Effector CD4-positive, alpha-beta T cell (primary cell): ENCODE measurements at regions not wholly inside any gene's neighbourhood (a gene's known extent, or its start where the extent isn't known, plus 50 kb on each side); places are given as distances from the start of the nearest gene placed in this dataset.
"Not testable (repeated sequence)": the region's sequence is repeated elsewhere in the genome, so short reads cannot be mapped to it uniquely, and the experiment has no call there.

ENCODE experiments used
- DNase-seq: peaks from one replicate; pipeline ENCODE4 v3.0.0-alpha.2; 2020

DNA sequence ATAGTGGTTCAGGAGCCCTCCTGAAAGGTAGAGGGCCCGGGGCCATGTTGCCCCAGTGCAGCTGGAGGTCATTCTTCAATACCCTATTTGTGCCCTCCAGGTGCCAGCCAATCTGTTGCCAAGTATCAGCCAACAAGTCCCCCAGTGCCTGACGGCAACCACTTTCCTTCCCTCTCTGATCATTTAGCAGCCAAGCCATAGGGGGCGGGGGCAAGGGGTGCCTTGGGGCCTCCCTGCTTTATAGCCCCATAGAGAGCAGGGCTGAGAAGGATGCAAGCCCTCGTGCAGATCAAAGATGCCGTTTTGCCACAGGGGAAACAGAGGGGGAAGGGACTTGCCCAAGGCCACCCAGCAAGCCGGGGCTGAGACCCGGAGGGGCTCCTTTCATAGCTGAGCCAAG lies 149.0 kb upstream of the CHST15 start:
- no peak for DNase-seq

- DNase-seq: not testable (repeated sequence)
These were observed 148.1 kb upstream of the CHST15 start for GRCh38 chr10:124241510-124241909.

GRCh38 chr10:124240839-124241291 lies 147.5 kb upstream of the CHST15 start:
- DNase-seq: no peak

GRCh38 chr10:124239696-124240095 lies 146.3 kb upstream of the CHST15 start:
- no peak for DNase-seq

- no peak for DNase-seq
These were observed 145.7 kb upstream of the CHST15 start for GRCh38 chr10:124239134-124239533.

- DNase-seq: no peak
These were observed 145.0 kb upstream of the CHST15 start for GRCh38 chr10:124238367-124238766.

DNA sequence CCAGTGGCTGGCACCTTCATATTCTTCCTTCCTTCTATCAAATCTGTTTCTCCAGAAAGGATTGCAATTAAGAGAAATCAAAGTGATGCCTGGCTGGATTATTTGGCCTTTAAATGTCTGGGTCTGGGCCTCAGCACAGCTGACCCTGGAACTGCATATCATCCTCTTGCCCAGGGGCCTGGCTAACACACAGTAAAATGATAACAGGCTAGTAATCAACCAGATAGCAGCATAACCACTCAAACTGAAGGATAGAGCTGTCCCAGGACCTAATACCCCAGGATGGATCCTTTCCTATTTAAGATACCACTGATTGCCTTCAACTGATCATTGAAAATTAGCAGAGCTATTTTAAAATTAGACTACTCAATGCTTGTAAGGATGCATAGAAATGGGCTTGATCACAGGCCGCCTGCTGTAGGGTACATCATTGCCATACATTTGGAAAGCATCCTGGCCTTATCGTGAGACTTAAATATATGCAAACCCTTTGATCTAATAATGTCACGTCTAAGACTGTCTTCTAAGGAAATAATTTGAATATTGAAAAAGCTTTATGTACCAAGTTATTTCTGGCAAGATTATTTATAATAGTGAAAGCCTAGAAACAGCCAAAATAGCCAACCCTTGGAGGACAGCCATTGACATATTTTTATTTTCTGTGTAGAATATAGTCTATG lies 144.0 kb upstream of the CHST15 start:
- DNase-seq: no peak

DNA sequence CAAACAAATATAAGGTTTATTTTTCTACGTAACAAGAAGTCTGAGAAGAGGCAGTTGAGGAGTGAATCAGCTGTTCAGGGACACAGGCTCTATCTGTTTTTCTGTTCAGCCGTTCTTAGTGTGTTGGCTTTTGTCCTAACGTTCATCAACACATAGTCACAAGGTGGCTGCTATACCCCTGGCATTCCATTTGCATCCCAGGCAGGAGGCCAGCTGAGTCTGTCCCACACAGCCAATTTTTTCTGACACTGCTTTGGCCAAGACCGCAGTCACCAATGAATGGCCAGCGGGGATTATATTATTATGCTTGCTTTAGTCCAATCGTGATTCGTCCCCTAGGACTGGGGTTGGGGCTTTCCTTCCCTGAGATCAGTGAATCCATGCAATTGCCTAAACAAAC lies 143.4 kb upstream of the CHST15 start:
- no peak for DNase-seq

DNA sequence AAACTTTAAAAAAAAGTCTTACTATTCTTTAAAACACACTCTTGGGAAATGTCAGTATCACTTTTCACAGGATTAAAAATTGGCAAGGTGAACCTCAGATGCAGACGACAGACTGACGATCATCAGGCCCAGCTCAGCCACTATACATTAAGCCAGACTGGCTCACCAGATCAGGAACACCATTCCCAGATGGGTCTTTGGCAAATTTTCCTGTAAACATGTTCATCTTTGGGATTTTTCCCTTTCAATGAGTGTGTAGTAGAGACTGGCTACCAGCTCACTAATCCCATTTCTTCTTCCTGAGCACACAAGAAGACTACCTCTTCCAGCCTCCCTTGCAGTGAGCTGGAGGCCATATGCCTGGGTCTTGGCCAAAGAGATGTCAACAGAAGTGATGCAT lies 142.7 kb upstream of the CHST15 start:
- DNase-seq: no peak

- DNase-seq: no peak
These were observed 141.8 kb upstream of the CHST15 start for GRCh38 chr10:124235232-124235631.

DNA sequence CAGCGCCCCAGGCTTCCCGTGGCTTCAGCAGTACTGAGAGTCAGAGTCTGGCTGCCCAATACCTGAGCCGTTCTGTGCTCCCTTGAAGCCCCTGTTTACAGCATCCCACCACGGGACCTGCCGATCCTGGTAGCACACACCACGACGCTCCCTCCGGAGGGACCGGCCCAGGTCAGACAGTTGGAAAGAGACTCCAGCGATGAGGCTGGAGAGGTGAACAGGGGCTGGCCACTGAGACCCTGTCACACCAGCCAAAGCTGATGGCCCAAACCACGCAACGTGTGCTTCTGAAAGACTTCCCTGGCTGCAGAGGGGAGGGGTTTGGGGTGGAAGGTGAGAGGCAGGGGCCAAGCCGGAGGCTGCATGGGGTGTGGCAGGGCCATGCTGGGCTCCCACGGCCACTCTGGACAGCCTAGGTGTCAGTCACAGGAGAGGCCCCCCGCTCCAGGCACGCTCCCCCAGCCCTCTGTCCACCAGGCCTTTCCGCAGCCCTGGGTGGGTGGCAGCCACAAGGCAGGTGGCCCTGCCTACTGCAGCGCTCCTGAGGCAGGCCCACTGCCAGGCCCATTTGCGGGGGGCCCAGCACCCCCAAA lies 140.2 kb upstream of the CHST15 start:
- no peak for DNase-seq

GRCh38 chr10:124232686-124233545 lies 139.5 kb upstream of the CHST15 start:
- no peak for DNase-seq

DNA sequence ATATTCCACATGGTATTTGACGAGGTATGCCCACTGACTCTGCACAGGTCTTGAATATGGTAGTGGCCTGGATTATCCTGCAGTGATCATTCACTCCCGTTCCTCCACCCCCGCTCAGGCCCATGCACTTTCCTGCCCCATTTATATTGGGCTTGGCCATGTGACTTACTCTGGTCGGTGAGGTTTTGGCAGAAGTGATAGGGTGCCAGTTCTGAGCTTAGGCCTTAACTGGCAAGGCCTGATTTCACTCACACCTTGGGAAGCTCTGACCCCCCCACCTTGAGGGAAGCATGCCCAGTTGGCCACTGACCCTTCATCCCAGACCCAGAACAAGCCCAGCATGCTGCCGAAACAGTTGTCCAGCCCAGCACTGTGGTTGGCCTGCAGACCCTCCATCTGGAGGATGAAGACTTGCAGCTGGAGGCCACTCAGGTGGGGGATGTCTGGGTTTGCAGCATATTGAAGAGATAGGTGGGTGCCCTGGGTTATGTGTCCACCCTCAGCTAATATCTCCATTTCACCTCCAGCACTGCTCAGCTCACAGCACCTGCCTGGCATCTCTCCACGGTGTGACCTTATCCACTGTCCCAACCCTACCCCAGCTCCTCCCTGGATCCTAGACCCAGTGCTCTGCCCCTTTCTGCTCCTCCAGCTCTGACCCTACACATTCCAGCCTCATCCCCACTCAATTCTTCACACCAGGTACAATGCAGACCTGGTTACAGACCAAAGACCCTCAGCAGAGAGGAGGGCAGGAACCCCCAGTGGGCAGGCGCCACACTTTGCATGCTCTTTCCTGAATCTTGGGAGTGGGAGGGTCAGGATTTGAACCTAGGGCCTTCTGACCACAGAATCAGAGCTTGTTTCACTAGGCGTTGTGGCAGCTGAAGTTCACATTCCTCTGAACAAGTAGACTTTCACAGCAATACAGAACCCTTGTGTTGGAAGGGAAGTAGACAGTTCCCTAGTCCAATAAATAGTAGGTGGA lies 138.1 kb upstream of the CHST15 start:
- peak; percentile 42 for DNase-seq

- no peak for DNase-seq
These were observed 137.3 kb upstream of the CHST15 start for GRCh38 chr10:124230635-124231167.

DNA sequence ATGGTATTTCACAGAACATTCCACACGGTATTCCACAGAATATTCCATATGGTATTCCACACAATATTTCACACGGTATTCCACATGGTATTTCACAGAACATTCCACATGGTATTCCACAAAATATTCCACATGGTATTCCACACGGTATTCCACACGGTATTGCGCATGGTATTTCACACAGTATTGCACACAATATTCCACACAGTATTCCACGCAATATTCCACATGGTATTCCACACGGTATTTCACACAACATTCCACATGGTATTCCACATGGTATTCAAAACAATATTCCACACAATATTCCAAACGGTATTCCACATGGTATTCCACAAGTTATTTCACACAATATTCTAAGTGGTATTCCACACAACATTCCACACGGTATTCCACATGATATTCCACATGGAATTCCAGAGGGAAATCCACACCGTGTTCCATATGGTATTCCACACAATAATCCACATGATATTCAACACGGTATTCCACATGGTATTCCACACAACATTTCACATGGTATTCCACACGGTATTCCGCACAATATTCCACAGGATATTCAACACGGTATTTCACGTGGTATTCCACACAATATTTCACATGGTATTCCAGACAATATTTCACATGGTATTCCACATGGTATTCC lies 136.7 kb upstream of the CHST15 start:
- DNase-seq: no peak

DNA sequence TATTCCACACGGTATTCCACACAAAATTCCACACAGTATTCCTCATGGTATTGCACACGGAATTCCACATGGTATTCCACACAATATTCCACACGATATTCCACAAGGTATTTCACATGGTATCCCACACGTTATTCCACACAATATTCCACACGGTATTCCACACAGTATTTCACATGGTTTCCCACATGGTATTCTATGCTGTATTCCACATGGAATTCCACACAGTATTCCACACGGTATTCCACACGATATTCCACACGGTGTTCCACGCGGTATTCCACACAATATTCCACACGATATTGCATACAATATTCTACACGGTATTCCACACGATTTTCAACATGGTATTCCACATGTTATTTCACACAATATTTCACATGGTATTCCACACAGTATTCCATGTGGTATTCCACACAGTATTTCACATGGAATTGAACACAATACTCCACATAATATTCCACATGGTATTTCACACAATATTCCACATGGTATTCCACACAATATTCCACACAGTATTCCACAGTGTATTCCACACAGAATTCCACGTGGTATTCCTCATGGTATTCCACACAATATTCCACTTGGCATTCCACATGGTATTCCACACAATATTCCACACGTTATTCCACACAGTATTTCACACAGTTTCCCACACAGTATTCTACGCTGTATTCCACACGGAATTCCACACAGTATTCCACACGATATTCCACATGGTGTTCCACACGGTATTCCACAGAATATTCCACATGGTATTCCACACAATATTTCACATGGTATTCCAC lies 136.0 kb upstream of the CHST15 start:
- no peak for DNase-seq

GRCh38 chr10:124228471-124228870 lies 135.1 kb upstream of the CHST15 start:
- no peak for DNase-seq

GRCh38 chr10:124227988-124228387 lies 134.6 kb upstream of the CHST15 start:
- DNase-seq: no peak

GRCh38 chr10:124227055-124227975 lies 133.9 kb upstream of the CHST15 start:
- no peak for DNase-seq
